ENCODE measurements at regions not wholly inside any gene's neighbourhood (a gene's known extent, or its start where the extent isn't known, plus 50 kb on each side); places are given as distances from the start of the nearest gene placed in this dataset.
"Not testable (repeated sequence)": the region's sequence is repeated elsewhere in the genome, so short reads cannot be mapped to it uniquely, and the experiment has no call there.

GRCh38 chr16:52908057-52908456, 144.6 kb downstream of the CHD9NB start:
- intact Hi-C loops (cut with DNase I); ATAC-seq; DNase-seq (ENCODE audit: missing footprints): not testable (repeated sequence)

- DNase-seq (ENCODE audit: missing footprints) (no peak), ATAC-seq (no peak)
- intact Hi-C loops (cut with DNase I): no loop called here
Observed at GRCh38 chr16:52906281-52906680, 146.4 kb downstream of the CHD9NB start.

- intact Hi-C loops (cut with DNase I): no loop called here
- ATAC-seq (no peak), DNase-seq (ENCODE audit: missing footprints) (no peak)
Observed at GRCh38 chr16:52896478-52897164, 156.1 kb downstream of the CHD9NB start.

- DNase-seq (ENCODE audit: missing footprints) (no peak), ATAC-seq (no peak)
- intact Hi-C loops (cut with DNase I): no loop called here
Observed at GRCh38 chr16:52874042-52874441, 178.7 kb downstream of the CHD9NB start.

- ATAC-seq: no peak
- intact Hi-C loops (cut with DNase I): no loop called here
- DNase-seq (ENCODE audit: missing footprints): no peak
Observed at GRCh38 chr16:52872731-52873130, 180.0 kb downstream of the CHD9NB start.

- ATAC-seq: no peak
- intact Hi-C loops (cut with DNase I): no loop called here
Observed at GRCh38 chr16:52871481-52871880, 181.2 kb downstream of the CHD9NB start.

GRCh38 chr16:52869243-52869642, 183.5 kb downstream of the CHD9NB start:
- DNase-seq (ENCODE audit: missing footprints) (no peak), ATAC-seq (no peak)
- intact Hi-C loops (cut with DNase I): no loop called here

More at GRCh38 chr16:52871481-52871880, 181.2 kb downstream of the CHD9NB start:
- DNase-seq (ENCODE audit: missing footprints): no peak

- no peak for ATAC-seq
- intact Hi-C loops (cut with DNase I): no loop called here
Observed at GRCh38 chr16:52863000-52863399, 189.7 kb downstream of the CHD9NB start.

GRCh38 chr16:52861614-52862022, 191.1 kb downstream of the CHD9NB start:
- DNase-seq (ENCODE audit: missing footprints) (no peak), ATAC-seq (no peak)
- intact Hi-C loops (cut with DNase I): no loop called here

More at GRCh38 chr16:52863000-52863399, 189.7 kb downstream of the CHD9NB start:
- DNase-seq (ENCODE audit: missing footprints): no peak

GRCh38 chr16:52855463-52855862, 197.2 kb downstream of the CHD9NB start:
- DNase-seq (ENCODE audit: missing footprints) (no peak), ATAC-seq (no peak)
- intact Hi-C loops (cut with DNase I): no loop called here

- ATAC-seq: no peak
- no peak for DNase-seq (ENCODE audit: missing footprints)
- intact Hi-C loops (cut with DNase I): no loop called here
Observed at GRCh38 chr16:52852978-52853377, 199.7 kb downstream of the CHD9NB start.

GRCh38 chr16:52851211-52851740, 201.4 kb downstream of the CHD9NB start:
- DNase-seq (ENCODE audit: missing footprints): no peak
- ATAC-seq: no peak
- intact Hi-C loops (cut with DNase I): no loop called here

GRCh38 chr16:52843381-52843780, 209.3 kb downstream of the CHD9NB start:
- DNase-seq (ENCODE audit: missing footprints): no peak
- intact Hi-C loops (cut with DNase I): no loop called here
- no peak for ATAC-seq

- intact Hi-C loops (cut with DNase I): no loop called here
- DNase-seq (ENCODE audit: missing footprints) (no peak), ATAC-seq (no peak)
Observed at GRCh38 chr16:52837251-52837650, 215.4 kb downstream of the CHD9NB start.

GRCh38 chr16:52834736-52835465, 217.8 kb downstream of the CHD9NB start:
- DNase-seq (ENCODE audit: missing footprints) (no peak), ATAC-seq (no peak)
- intact Hi-C loops (cut with DNase I): no loop called here

GRCh38 chr16:52832771-52833170, 219.9 kb downstream of the CHD9NB start:
- ATAC-seq (no peak), DNase-seq (ENCODE audit: missing footprints) (no peak)
- intact Hi-C loops (cut with DNase I): no loop called here

- DNase-seq (ENCODE audit: missing footprints) (no peak), ATAC-seq (no peak)
- intact Hi-C loops (cut with DNase I): no loop called here
Observed at GRCh38 chr16:52827456-52827855, 225.2 kb downstream of the CHD9NB start.

- DNase-seq (ENCODE audit: missing footprints) (no peak), ATAC-seq (no peak)
- intact Hi-C loops (cut with DNase I): no loop called here
Observed at GRCh38 chr16:52825892-52826291, 226.8 kb downstream of the CHD9NB start.

- intact Hi-C loops (cut with DNase I): no loop called here
- DNase-seq (ENCODE audit: missing footprints): no peak
- ATAC-seq: no peak
Observed at GRCh38 chr16:52819808-52820207, 232.9 kb downstream of the CHD9NB start.

- intact Hi-C loops (cut with DNase I): no loop called here
- ATAC-seq: no peak
- no peak for DNase-seq (ENCODE audit: missing footprints)
Observed at GRCh38 chr16:52819405-52819804, 233.3 kb downstream of the CHD9NB start.

Data from Right ventricle myocardium inferior (tissue), 1 donor.